ENCODE measurements at regions not wholly inside any gene's neighbourhood (a gene's known extent, or its start where the extent isn't known, plus 50 kb on each side); places are given as distances from the start of the nearest gene placed in this dataset.

- Histone ChIP-seq H3K4me1 (peaks cover 11% of the 10 kb centered on the region), H3K4me3 (no peak overlapping the region), H3K9me3 (no peaks in the 10 kb centered on the region), H3K36me3 (replicated peaks in 1 of 2; ENCODE audit: insufficient read depth in 1 of 2, low read depth in 2 of 2) (no peaks in the 10 kb centered on the region), H3K27ac (no peak overlapping the region), H3K27me3 (no peaks in the 10 kb centered on the region)
- no peak for TF ChIP-seq POLR2A (IDR thresholded peaks at IDR 0.05)
- no peak for TF ChIP-seq CTCF (IDR thresholded peaks at IDR 0.05)
- no peak for DNase-seq
- WGBS, 2 donors, result 81 to 93% methylated on average over 3 of the region's 3 CpGs
- intact Hi-C loops (cut with DNase I), result no loop called here
- no peak for ATAC-seq
Observed at GRCh38 chr6:14187406-14187805, 69.8 kb downstream of the CD83 start.

GRCh38 chr6:14189074-14189473, 71.5 kb downstream of the CD83 start:
- no peak for ATAC-seq
- Histone ChIP-seq H3K27ac (no peak overlapping the region), H3K4me3 (no peak overlapping the region), H3K4me1 (peaks cover 11% of the 10 kb centered on the region), H3K36me3 (replicated peaks in 1 of 2; ENCODE audit: insufficient read depth in 1 of 2, low read depth in 2 of 2) (no peaks in the 10 kb centered on the region), H3K9me3 (no peaks in the 10 kb centered on the region), H3K27me3 (no peaks in the 10 kb centered on the region)
- intact Hi-C loops (cut with DNase I), result no loop called here
- DNase-seq, result no peak
- TF ChIP-seq POLR2A (IDR thresholded peaks at IDR 0.05) (no peak), CTCF (IDR thresholded peaks at IDR 0.05) (no peak)
- WGBS, 2 donors, result 42 to 59% methylated on average over 2 of the region's 2 CpGs

GRCh38 chr6:14190191-14190928, 72.8 kb downstream of the CD83 start:
- no peak for TF ChIP-seq POLR2A (IDR thresholded peaks at IDR 0.05)
- no peak for TF ChIP-seq CTCF (IDR thresholded peaks at IDR 0.05)
- ATAC-seq, result no peak
- H3K4me3 ChIP-seq, result no peak overlapping the region
- no peak for DNase-seq
- H3K36me3 ChIP-seq (replicated peaks in 1 of 2; ENCODE audit: insufficient read depth in 1 of 2, low read depth in 2 of 2), result no peaks in the 10 kb centered on the region
- no peak overlapping the region for H3K27ac ChIP-seq
- H3K4me1 ChIP-seq, result peaks cover 11% of the 10 kb centered on the region
- intact Hi-C loops (cut with DNase I), result no loop called here
- H3K9me3 ChIP-seq, result no peaks in the 10 kb centered on the region
- 65 to 70% methylated on average over 6 of the region's 6 CpGs for WGBS, 2 donors
- H3K27me3 ChIP-seq, result no peaks in the 10 kb centered on the region

- no peaks in the 10 kb centered on the region for H3K36me3 ChIP-seq (replicated peaks in 1 of 2; ENCODE audit: insufficient read depth in 1 of 2, low read depth in 2 of 2)
- ATAC-seq, result no peak
- no peaks in the 10 kb centered on the region for H3K27me3 ChIP-seq
- no peak overlapping the region for H3K4me3 ChIP-seq
- 79 to 80% methylated on average over 6 of the region's 6 CpGs for WGBS, 2 donors
- no peak overlapping the region for H3K27ac ChIP-seq
- no peaks in the 10 kb centered on the region for H3K9me3 ChIP-seq
- no peak for DNase-seq
- H3K4me1 ChIP-seq, result peaks cover 11% of the 10 kb centered on the region
- intact Hi-C loops (cut with DNase I), result no loop called here
- TF ChIP-seq POLR2A (IDR thresholded peaks at IDR 0.05), result no peak
- no peak for TF ChIP-seq CTCF (IDR thresholded peaks at IDR 0.05)
Observed at GRCh38 chr6:14190929-14191224, 73.3 kb downstream of the CD83 start.

- DNase-seq, result no peak
- WGBS, 2 donors, result 84 to 91% methylated on average over 3 of the region's 3 CpGs
- Histone ChIP-seq H3K4me3 (no peak overlapping the region), H3K9me3 (no peaks in the 10 kb centered on the region), H3K36me3 (replicated peaks in 1 of 2; ENCODE audit: insufficient read depth in 1 of 2, low read depth in 2 of 2) (no peaks in the 10 kb centered on the region), H3K27me3 (no peaks in the 10 kb centered on the region), H3K27ac (no peak overlapping the region), H3K4me1 (peaks cover 11% of the 10 kb centered on the region)
- intact Hi-C loops (cut with DNase I), result no loop called here
- ATAC-seq, result no peak
- no peak for TF ChIP-seq POLR2A (IDR thresholded peaks at IDR 0.05)
- TF ChIP-seq CTCF (IDR thresholded peaks at IDR 0.05), result no peak
Observed at GRCh38 chr6:14191761-14192160, 74.2 kb downstream of the CD83 start.

Measured in body of pancreas (tissue), 4 donors.